ENCODE measurements at regions not wholly inside any gene's neighbourhood (a gene's known extent, or its start where the extent isn't known, plus 50 kb on each side); places are given as distances from the start of the nearest gene placed in this dataset.

DNA sequence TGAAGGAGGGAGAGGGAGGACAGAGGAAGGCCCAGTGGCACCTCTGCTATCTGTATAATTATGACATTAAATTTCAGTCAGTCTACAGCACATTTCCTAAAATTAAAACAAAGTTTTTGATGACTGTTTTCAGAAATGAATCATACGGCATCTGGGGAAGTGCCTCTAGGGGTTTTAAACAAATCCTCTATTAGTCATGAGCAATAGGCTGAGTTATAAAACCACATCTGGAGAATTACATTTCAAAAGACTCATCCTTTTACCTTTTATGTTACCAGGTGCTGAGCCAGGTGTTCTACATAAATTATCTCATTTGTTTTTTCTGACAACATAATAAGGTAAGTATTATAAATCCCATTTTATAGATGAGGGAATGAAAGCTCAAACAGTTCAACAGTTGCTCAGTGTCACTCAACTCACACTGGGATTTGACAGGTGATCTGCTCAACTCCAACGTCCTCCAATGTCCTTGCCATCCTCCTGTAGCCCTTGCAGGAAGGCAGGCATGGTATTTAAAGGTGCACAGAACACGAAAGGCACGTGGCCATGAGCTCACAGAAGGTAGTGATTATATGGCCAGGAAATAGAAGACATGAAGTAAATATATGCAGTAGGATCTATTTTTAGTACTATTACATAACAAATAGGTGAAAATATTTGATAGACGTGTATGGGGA is 184.2 kb upstream of the MAN1A1 start:
- Histone ChIP-seq H3K36me3 (ENCODE audit: insufficient read depth, low read length) (no peaks in the 10 kb centered on the region), H3K9ac (ENCODE audit: low read depth, low read length) (no peak overlapping the region), H3K4me1 (ENCODE audit: insufficient read depth, low read length) (no peaks in the 10 kb centered on the region), H3K9me3 (ENCODE audit: control insufficient read depth, insufficient read depth, low read length) (no peaks in the 10 kb centered on the region)

DNA sequence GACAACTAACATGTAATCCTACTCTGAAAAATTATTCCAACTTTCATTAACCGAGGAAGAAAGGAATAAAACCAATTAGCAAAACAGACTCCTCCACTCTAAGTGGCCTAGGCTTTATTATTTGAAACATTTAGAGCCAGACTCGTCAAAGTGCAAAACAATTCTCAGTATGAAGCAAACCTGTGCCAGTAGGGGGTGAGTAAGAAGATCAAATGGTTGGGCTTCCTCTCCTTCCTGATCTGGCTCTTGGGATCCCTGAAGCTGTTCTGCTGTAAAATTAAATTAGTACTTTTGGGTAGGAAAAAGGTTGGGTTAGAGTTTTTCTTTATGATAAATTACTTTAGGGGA is 177.6 kb upstream of the MAN1A1 start:
- Histone ChIP-seq H3K36me3 (ENCODE audit: insufficient read depth, low read length) (no peaks in the 10 kb centered on the region), H3K9me3 (ENCODE audit: control insufficient read depth, insufficient read depth, low read length) (no peaks in the 10 kb centered on the region), H3K4me1 (ENCODE audit: insufficient read depth, low read length) (peaks cover 9% of the 10 kb centered on the region; the same call in 1 of the 2 replicates), H3K9ac (ENCODE audit: low read depth, low read length) (no peak overlapping the region)

DNA sequence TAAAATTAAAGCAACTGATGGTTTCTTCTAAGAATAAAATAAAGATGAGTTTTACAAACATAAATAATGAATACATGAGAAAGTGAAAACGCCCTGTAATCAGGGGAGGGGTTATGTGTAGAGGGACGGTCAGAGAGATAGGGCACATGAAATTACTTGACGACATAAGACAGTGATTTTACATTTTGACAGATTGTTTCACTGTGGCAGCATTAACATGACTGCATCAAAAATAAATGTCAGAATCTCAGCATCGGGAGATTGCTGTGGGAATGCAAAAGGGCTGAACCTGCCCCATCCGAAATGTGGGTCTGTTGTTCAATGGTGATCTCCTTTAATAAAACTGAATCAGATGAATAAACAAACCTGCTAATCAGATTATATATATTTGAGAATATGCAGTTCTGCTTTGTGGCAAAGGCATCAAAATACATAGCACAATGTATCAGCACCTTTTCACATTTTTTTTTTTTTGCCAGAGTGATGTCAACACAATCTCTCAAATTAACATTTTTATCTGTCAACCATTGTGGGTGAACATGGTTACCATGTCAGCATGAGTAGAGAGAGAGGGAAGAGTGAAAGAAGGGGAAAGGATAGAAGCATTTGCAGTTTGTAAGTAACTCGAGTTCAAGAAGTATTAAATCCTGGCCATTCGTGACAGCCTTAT is 177.1 kb upstream of the MAN1A1 start:
- Histone ChIP-seq H3K9me3 (ENCODE audit: control insufficient read depth, insufficient read depth, low read length) (no peaks in the 10 kb centered on the region), H3K9ac (ENCODE audit: low read depth, low read length) (no peak overlapping the region), H3K36me3 (ENCODE audit: insufficient read depth, low read length) (no peaks in the 10 kb centered on the region), H3K4me1 (ENCODE audit: insufficient read depth, low read length) (peaks cover 9% of the 10 kb centered on the region; the same call in 1 of the 2 replicates)

DNA sequence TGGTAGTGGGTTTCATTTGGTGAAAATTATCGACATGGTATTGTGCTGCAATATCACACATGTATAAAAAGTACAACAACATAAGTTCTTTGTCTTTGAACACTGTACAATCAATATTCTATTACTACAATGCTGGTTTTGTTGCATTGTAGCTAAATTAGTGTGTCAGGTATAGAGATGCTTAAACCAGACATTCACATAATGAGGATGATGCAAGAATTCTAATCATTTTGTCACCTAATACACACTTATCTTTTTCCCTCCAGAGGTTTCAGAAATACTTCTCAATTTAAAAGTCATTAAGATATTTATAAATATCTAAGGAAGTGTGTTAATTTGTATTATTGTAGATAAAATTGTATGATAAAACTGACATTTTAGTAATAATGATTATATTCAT is 174.8 kb upstream of the MAN1A1 start:
- Histone ChIP-seq H3K4me1 (ENCODE audit: insufficient read depth, low read length) (peaks cover 9% of the 10 kb centered on the region; the same call in 1 of the 2 replicates), H3K9me3 (ENCODE audit: control insufficient read depth, insufficient read depth, low read length) (no peaks in the 10 kb centered on the region), H3K36me3 (ENCODE audit: insufficient read depth, low read length) (no peaks in the 10 kb centered on the region), H3K9ac (ENCODE audit: low read depth, low read length) (no peak overlapping the region)

DNA sequence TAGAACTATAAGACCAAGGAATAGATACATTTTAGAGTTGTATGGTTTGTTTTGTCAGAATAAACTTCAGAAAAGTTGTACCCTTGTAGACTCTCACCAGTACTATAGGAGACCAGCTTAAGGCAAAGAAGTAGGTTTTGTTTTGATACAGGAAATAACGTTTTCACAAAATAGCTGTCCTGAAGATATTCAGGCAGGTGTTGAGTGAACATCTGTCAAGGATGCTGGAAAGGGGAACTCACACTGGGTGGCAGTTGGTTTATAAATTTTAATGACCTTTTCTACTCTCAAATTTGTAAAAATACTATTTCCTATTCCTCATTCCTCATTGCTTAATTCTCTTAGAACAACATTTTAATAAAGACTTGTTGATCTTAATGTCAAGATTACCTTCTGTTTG is 174.0 kb upstream of the MAN1A1 start:
- Histone ChIP-seq H3K9me3 (ENCODE audit: control insufficient read depth, insufficient read depth, low read length) (no peaks in the 10 kb centered on the region), H3K36me3 (ENCODE audit: insufficient read depth, low read length) (no peaks in the 10 kb centered on the region)

DNA sequence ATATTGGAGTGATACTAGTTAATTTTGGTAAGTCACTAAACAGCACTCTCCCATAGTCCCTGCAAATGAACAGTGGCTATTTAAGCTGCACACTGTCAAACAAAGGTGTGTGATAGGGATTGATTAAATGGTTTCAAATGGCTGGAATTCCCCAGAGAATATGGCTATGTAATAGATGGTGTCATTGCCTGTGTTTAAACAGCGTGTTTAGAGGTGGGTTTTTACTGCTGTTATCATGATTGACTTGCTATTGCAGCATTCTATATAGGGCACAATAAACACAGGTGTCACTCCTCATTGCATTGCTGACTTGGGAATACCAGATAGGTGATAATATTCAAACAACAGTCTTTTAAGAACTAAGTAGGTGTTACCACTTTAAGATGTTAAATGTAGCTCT is 171.7 kb upstream of the MAN1A1 start:
- H3K9me3 ChIP-seq (ENCODE audit: control insufficient read depth, insufficient read depth, low read length), result no peaks in the 10 kb centered on the region
- no peaks in the 10 kb centered on the region for H3K36me3 ChIP-seq (ENCODE audit: insufficient read depth, low read length)
- no peaks in the 10 kb centered on the region for H3K4me1 ChIP-seq (ENCODE audit: insufficient read depth, low read length)
- H3K9ac ChIP-seq (ENCODE audit: low read depth, low read length), result no peak overlapping the region

More for the DNA sequence above, 174.0 kb upstream of the MAN1A1 start:
- no peak overlapping the region for H3K9ac ChIP-seq (ENCODE audit: low read depth, low read length)
- H3K4me1 ChIP-seq (ENCODE audit: insufficient read depth, low read length), result peaks cover 9% of the 10 kb centered on the region; the same call in 1 of the 2 replicates

DNA sequence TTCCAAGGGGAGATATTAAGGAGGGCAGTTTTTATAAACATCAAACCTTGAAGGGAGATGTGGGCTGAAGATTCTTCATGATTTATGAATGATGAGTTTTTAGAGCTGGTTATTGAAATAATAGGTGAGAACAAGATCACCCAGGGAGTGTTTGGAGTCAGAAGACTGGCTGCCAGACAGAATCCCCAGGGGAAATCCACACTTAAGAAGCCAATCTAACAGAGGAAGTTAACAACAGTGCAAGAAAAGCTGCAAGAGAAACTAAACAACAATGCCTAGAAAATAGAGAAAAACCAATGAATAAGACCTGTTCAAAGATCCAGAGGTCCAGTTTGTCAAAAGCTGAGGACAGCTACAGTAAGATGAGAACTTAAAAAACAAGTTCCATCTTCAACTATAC is 167.9 kb upstream of the MAN1A1 start:
- no peak overlapping the region for H3K9ac ChIP-seq (ENCODE audit: low read depth, low read length)
- H3K4me1 ChIP-seq (ENCODE audit: insufficient read depth, low read length), result no peaks in the 10 kb centered on the region
- no peaks in the 10 kb centered on the region for H3K36me3 ChIP-seq (ENCODE audit: insufficient read depth, low read length)
- no peaks in the 10 kb centered on the region for H3K9me3 ChIP-seq (ENCODE audit: control insufficient read depth, insufficient read depth, low read length)

DNA sequence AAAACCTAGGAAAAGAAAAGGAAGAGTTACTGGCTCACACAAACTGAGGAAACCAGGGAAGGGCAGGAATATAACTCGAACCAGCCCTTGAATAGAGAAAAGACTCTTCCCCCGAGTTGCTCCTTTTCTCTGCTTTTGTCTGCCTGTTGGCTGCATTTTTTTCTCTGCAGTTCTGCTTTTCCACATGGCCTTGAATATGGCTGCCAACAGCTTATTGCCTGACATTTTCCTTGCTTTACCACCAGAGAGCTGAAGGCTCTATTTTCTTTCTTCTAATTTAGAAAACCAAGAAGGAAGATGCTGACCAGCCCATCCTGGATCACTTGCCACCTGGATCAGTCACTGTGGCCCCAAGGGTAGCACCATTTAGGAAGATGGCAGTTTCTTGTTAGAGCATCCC is 164.8 kb upstream of the MAN1A1 start:
- H3K36me3 ChIP-seq (ENCODE audit: insufficient read depth, low read length), result no peaks in the 10 kb centered on the region
- no peaks in the 10 kb centered on the region for H3K9me3 ChIP-seq (ENCODE audit: control insufficient read depth, insufficient read depth, low read length)
- H3K4me1 ChIP-seq (ENCODE audit: insufficient read depth, low read length), result no peaks in the 10 kb centered on the region
- no peak overlapping the region for H3K9ac ChIP-seq (ENCODE audit: low read depth, low read length)

DNA sequence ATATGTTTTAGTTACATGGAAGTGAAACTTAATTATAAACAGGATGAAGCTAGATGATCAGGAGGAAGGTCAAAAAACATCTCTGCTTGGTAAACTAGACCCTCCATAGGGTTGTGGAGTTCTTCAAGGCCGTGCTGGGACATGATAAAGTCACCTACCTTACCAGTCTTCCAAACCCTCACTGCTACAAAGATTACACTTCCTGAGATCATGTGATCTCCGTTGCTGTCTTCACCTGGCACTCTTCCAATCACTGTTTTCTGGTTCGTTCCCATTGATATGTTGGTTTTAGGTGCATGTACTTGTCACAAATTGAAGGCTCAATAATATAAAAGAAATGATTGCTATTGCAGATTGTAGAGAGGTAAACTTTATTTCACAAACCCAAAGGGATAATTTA is 161.5 kb upstream of the MAN1A1 start:
- no peaks in the 10 kb centered on the region for H3K9me3 ChIP-seq (ENCODE audit: control insufficient read depth, insufficient read depth, low read length)

DNA sequence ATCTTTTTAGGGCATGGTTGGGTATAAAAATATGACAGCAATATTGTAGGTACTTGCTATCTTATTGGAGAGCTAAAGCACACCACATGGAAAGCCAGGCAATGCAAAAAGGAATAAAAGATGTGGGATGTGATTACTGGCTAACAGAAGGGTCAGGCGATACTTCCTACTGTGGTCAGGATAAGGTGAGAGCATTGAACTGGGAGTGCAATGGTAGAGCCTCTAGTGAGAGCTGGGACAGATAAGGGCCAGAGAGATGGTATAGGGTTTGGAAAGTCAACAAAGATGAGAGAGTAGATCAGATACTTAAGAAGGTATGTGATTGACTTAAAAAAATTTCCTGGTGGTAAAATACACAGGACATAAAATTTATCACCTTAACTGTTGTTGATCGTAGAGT is 160.7 kb upstream of the MAN1A1 start:
- Histone ChIP-seq H3K9me3 (ENCODE audit: control insufficient read depth, insufficient read depth, low read length) (no peaks in the 10 kb centered on the region), H3K4me1 (ENCODE audit: insufficient read depth, low read length) (no peaks in the 10 kb centered on the region), H3K9ac (ENCODE audit: low read depth, low read length) (no peak overlapping the region), H3K36me3 (ENCODE audit: insufficient read depth, low read length) (no peaks in the 10 kb centered on the region)

More for the DNA sequence above, 161.5 kb upstream of the MAN1A1 start:
- H3K4me1 ChIP-seq (ENCODE audit: insufficient read depth, low read length), result no peaks in the 10 kb centered on the region
- H3K9ac ChIP-seq (ENCODE audit: low read depth, low read length), result no peak overlapping the region
- H3K36me3 ChIP-seq (ENCODE audit: insufficient read depth, low read length), result no peaks in the 10 kb centered on the region

DNA sequence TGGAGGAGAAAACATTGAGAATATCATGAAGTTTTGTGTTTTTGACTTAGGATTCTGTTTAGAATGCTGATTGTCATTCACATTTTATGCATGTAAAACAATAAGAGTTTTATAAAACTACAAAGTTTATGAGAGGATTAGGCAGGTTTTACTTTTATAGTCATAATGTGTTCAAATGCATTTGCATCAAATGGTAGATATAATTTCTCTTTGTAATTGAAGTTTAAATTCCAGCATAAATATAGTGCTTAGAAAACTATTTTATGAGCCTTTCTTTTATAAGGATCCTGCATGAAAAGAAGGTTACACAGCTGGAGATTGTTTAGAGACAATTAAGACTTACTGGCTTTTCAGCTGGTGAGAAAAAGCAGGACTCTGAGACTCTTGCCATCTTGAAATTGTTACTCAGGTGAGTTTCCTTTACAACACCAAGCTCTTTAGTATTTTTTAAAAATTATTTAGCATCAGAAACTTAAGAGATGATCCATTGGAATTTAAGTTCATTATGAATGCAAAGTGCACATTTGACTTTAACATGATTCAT is 157.1 kb upstream of the MAN1A1 start:
- no peaks in the 10 kb centered on the region for H3K9me3 ChIP-seq (ENCODE audit: control insufficient read depth, insufficient read depth, low read length)
- no peak overlapping the region for H3K9ac ChIP-seq (ENCODE audit: low read depth, low read length)
- no peaks in the 10 kb centered on the region for H3K36me3 ChIP-seq (ENCODE audit: insufficient read depth, low read length)
- no peaks in the 10 kb centered on the region for H3K4me1 ChIP-seq (ENCODE audit: insufficient read depth, low read length)

DNA sequence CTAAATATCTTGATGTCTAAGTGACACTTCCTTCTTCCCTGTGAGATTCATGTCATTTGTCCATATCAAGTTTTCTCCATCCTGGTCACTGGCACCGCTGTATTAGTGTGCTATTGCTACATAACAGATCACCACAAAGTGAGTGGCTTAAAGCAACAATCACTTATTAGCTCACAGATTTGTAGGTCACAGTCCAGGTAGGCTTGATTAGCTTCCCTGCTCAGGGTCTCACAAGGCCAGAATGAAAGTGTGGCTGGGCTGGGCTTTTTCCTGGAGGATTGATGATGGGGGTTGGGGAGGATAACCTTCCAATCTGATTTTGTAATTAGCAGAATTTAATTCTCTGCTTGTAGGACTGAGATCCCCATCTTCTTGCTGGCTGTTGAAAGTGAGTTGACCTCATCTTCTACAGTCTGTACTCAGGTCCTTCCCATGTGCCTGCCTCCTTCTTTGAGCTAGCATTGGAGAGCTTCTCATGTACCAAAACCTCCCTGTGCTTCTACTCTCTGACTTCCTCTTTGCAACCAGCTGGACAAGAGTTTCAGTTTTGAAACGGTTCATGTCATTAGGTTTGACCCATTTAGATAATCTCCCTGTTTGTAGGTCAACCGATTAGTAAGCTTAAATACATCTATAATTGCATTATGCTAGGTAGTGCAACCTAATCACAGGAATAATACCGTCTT is 152.4 kb upstream of the MAN1A1 start:
- Histone ChIP-seq H3K36me3 (ENCODE audit: insufficient read depth, low read length) (no peaks in the 10 kb centered on the region), H3K4me1 (ENCODE audit: insufficient read depth, low read length) (no peaks in the 10 kb centered on the region), H3K9me3 (ENCODE audit: control insufficient read depth, insufficient read depth, low read length) (no peaks in the 10 kb centered on the region), H3K9ac (ENCODE audit: low read depth, low read length) (no peak overlapping the region)

DNA sequence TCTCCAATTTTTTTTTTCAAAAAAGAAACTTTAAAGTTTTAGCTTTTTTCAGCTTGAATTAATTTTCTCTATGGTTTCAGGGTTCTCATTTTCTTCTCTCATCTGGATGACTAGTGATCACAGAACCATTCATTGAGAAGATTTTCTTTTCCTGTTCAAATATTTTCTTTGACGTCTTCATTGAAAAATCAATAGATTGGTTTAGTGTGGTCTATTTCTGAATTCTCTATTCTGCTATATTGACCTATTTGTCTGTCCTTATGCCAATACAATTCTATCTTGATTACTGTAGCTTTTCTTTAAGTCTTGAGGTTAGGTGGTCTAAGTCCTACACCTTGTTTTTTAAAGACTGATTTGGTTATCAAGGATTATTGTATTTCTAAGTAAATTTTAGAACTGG is 150.2 kb upstream of the MAN1A1 start:
- H3K9ac ChIP-seq (ENCODE audit: low read depth, low read length), result no peak overlapping the region
- no peaks in the 10 kb centered on the region for H3K9me3 ChIP-seq (ENCODE audit: control insufficient read depth, insufficient read depth, low read length)
- H3K4me1 ChIP-seq (ENCODE audit: insufficient read depth, low read length), result no peaks in the 10 kb centered on the region
- H3K36me3 ChIP-seq (ENCODE audit: insufficient read depth, low read length), result no peaks in the 10 kb centered on the region

DNA sequence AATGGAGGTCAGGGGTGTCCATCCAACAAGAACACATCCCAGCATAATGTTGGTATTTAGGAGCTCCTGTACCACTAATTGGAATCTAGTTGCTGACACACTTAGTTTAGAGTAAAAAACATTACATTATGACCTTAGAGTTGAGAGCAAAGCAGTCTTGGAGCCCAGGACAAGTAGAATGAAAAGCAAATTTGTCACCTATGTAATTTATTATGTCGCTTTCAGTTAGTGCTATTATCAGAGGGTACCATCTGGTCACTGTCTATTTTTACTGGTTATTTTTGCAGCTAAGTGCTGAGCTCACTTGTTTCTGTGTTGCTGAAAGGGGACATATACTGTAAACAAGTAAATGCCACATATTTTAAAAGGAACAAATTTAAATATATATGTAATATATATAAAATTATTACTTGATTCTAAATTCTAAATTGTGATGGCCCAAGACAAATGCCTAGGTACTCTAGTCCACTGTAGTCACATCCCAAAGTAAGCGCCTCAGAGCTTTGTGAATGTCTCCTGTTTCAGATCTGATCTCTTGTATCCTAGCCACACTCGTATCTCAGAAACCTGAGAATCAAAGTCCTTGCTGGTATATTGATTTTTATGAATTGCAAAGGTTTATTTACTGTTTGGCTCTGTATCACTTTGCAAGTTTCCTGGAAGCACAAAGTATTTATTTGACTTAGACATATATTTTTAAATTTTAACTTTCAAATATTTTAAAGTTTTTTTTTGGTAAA is 148.6 kb upstream of the MAN1A1 start:
- Histone ChIP-seq H3K9me3 (ENCODE audit: control insufficient read depth, insufficient read depth, low read length) (no peaks in the 10 kb centered on the region), H3K9ac (ENCODE audit: low read depth, low read length) (no peak overlapping the region), H3K4me1 (ENCODE audit: insufficient read depth, low read length) (no peaks in the 10 kb centered on the region), H3K36me3 (ENCODE audit: insufficient read depth, low read length) (no peaks in the 10 kb centered on the region)
